H1 (cell line): ENCODE measurements at regions not wholly inside any gene's neighbourhood (a gene's known extent, or its start where the extent isn't known, plus 50 kb on each side); places are given as distances from the start of the nearest gene placed in this dataset.

Experiments
- ATF3 ChIP-seq: IDR thresholded peaks from 2 replicates; pipeline ENCODE4 v1.6.1; 2011; ENCODE audit warnings: low read depth, mild to moderate bottlenecking, low read length; ENCODE audit not compliant: insufficient read depth
- CHD1 ChIP-seq: IDR thresholded peaks from 2 replicates; pipeline ENCODE4 v1.6.1; 2012; ENCODE audit warnings: low read depth, low read length, improper control_type of control experiment
- CHD7 ChIP-seq: fragments of 300-600 bp; sonication (generic); IDR thresholded peaks from 2 replicates; pipeline ENCODE4 v1.7.1; 2012; ENCODE audit warnings: low read length, moderate library complexity, mild to moderate bottlenecking, inconsistent platforms; ENCODE audit not compliant: insufficient replicate concordance
- EZH2 ChIP-seq: fragments of 200-600 bp; sonication (generic); IDR thresholded peaks from 2 replicates; pipeline ENCODE4 v1.7.1; 2012; ENCODE audit warnings: low read depth, mild to moderate bottlenecking, moderate library complexity, low read length, inconsistent platforms; ENCODE audit not compliant: severe bottlenecking
- FOSL1 ChIP-seq: IDR thresholded peaks from 2 replicates; pipeline ENCODE4 v1.6.1; 2011; ENCODE audit warnings: mild to moderate bottlenecking, low read depth, low read length, moderate library complexity; ENCODE audit not compliant: insufficient read depth
- NANOG ChIP-seq: IDR thresholded peaks from 2 replicates; pipeline ENCODE4 v1.6.1; 2011; ENCODE audit warnings: low read length, low read depth, mild to moderate bottlenecking, inconsistent platforms; ENCODE audit not compliant: insufficient read depth, poor library complexity, severe bottlenecking
- RXRA ChIP-seq: IDR thresholded peaks from 2 replicates; pipeline ENCODE4 v1.6.1; 2011; ENCODE audit warnings: low read depth, mild to moderate bottlenecking, low read length, moderate library complexity; ENCODE audit not compliant: insufficient read depth
- SRF ChIP-seq: IDR thresholded peaks from 2 replicates; pipeline ENCODE4 v1.6.1; 2011; ENCODE audit warnings: mild to moderate bottlenecking, low read depth, low read length, moderate library complexity
- TEAD4 ChIP-seq: IDR thresholded peaks from 2 replicates; pipeline ENCODE4 v1.6.1; 2012; ENCODE audit warnings: low read depth, low read length, inconsistent platforms, mixed read lengths
- USF2 ChIP-seq: IDR thresholded peaks from 2 replicates; pipeline ENCODE4 v1.6.1; 2011; ENCODE audit warnings: low read length, improper control_type of control experiment

- TF ChIP-seq CHD7 = no peak
- TF ChIP-seq TEAD4 = no peak
- TF ChIP-seq SRF = no peak
- no peak for TF ChIP-seq CHD1
- TF ChIP-seq NANOG = no peak
- no peak for TF ChIP-seq USF2
- no peak for TF ChIP-seq FOSL1
- no peak for TF ChIP-seq RXRA
- TF ChIP-seq ATF3 = no peak
- no peak for TF ChIP-seq EZH2
Observed at GRCh38 chr3:39644176-39644575, 165.2 kb upstream of the MYRIP start (continued).
